Activated naive CD4-positive, alpha-beta T cell treated with anti-CD3 and anti-CD28 coated beads, Interleukin-2, amount 50 U/mL, for 16 hours (primary cell): ENCODE measurements at regions not wholly inside any gene's neighbourhood (a gene's known extent, or its start where the extent isn't known, plus 50 kb on each side); places are given as distances from the start of the nearest gene placed in this dataset.
A peak's percentile ranks its signal among the peaks of the same experiment; 100 is the strongest.

Experiments
- DNase-seq: peaks from one replicate; pipeline ENCODE4 v3.0.0-alpha.2; 2020

GRCh38 chr1:22267413-22268175, 124.7 kb upstream of the WNT4 start:
- DNase-seq, result no peak

GRCh38 chr1:22268327-22268726, 125.4 kb upstream of the WNT4 start:
- no peak for DNase-seq

- DNase-seq, result no peak
Observed at GRCh38 chr1:22271847-22272801, 129.2 kb upstream of the WNT4 start.

DNA sequence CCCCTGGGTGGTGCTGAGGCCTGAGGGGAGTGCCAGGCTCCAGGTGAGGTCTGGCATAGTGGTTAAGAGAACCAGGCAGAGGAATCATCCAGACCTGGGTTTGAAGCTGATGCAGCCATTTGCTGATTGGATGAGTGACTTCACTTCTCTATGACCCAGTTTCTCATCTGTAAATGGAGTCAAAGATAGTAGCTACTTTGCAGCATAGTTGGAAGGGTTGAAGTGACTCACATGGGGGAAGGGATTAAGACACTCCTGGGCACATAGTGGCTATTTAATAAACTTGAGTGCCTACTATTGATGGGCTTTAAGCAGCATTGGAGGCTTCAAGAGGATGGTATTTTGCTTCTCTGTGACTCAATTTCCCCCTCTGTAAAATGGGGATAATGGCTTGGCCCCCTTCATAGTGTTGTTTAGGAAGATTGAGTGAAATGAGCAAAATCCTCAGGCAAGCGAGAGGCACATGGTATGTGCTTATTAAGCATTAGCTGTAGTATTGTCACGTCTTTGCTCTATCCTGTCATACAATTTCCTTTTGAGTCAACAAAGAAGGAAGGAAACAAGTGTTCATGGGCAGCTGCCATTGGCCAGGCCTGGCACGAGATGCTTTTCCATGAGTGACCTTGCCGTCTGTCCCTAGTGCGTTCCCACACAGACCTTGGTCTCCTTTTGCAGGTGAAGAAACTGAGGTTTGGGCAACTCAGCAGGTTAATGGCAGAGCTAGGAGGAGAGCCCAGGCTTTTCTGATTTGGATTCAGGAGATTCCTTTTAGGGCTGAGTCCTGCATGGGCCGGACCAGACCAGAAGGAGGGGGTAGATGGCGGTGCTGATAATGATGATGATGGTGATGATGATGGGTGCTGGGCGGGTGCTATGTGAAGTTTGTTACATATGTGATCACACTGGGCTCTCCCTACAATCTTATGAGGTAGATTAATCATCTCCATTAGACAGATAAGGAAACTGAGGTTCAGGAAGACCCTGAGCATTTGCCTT, 131.1 kb upstream of the WNT4 start:
- no peak for DNase-seq

DNA sequence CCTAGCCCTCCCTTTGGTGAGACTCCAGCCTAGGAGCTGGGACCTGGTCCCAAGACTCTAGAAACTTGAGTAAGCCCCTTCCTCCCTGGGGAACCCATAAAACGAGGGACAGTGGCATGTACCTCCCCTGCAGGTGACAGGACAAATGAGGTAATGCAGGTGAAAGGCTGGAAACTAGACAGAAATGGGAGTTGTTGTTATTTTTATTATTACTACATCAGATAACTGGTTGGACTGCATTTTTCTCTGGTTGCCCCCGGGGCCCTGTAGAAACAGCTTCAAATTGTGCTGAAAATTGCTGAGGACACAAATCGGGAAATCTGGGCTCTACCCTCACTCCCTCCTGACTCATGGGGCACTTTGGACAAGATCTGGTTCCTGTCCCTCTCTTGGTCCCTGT, 132.3 kb upstream of the WNT4 start:
- DNase-seq, result no peak

DNA sequence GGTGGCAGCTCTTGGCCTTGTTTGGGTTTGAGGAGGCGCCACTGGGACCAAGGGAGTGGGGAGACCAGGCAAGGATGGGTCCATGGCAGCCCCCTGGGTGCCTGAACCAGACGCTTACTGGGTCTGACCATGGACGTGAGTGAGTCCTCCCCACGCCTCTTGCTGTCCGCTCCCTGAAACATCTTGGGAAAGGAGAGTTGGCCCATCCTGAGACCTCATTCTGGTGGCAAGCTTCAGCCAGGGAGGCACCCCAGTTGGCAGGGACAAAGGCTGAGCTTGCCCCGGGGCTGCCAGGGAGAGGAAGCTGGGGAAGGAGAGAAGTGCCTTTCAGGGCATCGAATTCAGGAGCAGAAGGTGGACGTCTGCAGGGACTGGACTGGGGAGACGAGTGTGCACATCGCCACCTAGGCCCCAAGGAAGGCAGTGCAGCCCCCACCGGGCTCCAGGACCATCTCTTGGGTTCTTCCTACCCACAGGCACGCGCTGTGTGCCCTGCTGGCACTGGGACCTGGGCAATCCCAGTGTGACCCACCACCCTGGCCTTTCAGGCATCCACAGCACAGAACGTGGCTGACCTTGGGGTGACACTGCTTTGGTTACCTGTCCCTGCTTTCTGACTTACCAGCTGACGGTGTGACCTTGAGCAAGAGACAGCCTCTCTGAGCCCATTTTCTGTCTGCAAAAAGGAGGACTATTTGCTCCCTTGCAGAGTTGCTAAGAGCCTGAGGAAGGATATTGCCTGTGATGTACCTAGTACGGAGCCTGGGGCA, 132.9 kb upstream of the WNT4 start:
- DNase-seq, result peak; percentile 39

- DNase-seq, result no peak
Observed at GRCh38 chr1:22276396-22276748, 133.5 kb upstream of the WNT4 start.

- DNase-seq, result no peak
Observed at GRCh38 chr1:22277662-22278061, 134.8 kb upstream of the WNT4 start.

- DNase-seq, result no peak
Observed at GRCh38 chr1:22279735-22280134, 136.8 kb upstream of the WNT4 start.

DNA sequence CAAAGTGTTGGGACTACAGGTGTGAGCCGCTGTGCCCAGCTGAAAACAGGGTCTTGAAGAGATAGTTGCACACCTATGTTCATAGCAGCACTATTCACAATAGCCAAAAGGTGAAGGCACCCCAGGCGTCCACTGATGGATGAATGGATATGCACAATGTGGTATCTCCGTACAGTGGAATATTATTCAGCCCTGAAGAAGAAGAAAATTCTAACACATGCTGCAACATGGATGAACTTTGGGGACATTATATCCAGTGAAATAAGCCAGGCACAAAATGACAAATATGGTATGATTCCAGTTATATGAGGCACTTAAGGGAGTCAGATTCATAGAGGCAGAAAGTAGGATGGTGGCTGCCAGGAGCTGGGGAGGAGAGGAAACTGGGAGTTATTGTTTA, 137.6 kb upstream of the WNT4 start:
- DNase-seq, result no peak

GRCh38 chr1:22281521-22282363, 138.8 kb upstream of the WNT4 start:
- DNase-seq, result no peak

DNA sequence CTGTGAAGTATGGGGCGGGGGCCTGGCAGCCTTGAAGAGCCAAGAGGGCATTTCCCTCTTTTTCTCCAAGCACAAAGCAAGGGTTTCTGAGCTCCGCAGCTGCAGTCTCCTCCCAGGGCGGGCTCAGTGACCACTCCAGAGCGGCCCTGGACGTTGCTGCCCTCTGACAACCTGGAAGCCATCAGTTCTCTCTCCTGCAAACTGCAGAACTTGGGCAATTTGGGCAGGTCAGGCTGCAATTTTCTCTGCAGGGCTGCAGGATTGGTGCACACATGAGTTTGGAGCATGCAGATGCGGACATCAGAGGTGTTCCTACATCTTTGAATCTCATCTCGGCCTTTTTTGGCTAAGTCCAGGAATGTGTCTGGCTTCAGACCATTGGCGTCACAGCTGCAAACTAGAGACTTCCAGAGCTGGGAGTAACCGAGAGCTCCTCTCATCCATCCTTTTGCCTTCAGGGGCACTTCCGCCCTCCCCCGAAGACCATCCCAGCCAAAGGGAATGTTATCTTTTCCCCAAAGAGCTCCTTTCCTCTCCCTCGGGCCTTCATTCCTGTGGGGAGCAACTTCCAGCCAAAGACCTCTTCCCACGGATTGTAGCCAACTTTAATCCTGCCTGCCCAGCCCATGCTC, 139.6 kb upstream of the WNT4 start:
- no peak for DNase-seq

DNA sequence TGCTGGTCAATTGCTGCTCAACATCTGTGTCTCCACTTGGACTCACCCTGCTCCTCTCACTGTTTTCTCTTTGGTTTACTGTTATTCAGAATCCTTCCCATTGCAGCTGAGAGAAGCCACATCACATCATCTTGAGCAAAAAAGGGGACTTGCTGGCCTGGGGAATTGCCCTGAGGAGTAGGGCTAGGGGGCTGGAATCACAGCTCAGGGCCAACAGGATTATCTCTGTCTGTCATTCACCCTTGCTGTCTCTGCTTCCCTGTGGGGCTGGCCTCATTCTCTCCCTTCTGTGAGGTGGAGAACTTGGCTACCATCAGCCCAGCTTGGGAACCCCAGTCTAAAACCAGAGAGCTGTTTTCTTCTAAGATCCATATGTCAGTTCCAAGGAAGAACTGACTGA, 140.7 kb upstream of the WNT4 start:
- no peak for DNase-seq

- no peak for DNase-seq
Observed at GRCh38 chr1:22284236-22284635, 141.3 kb upstream of the WNT4 start.

DNA sequence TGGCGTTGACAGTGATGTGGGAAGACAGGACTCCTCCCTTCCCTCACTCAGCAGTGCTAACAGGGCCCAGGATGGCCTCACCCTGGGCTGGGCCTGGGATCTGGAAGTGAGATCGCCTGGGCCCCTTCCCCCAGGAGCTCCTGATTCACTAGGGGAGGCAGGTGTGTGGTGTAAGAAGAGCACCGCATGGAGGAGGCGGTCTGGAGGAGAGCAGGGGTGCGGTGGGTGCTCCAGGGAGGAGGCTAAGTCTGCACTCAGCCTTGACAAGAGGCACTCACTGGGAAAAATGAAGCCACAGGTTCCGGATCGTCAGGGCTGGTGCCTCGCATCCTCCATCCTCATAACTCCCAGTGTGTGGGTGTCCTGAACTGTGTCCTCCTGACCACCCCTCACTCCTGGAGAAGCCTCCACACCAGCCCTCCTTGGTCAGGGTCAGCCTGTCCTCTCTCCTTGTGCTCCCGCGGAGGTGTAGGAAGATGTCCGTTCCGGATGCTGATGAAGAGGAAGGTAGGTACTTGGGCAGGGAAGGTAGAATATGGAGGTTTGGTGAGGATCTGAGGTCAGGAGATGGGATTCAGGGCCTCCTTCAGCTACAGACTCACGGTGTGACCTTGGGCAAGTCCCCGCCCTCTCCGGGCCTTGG, 142.1 kb upstream of the WNT4 start:
- no peak for DNase-seq

- no peak for DNase-seq
Observed at GRCh38 chr1:22285549-22286396, 142.9 kb upstream of the WNT4 start.

- DNase-seq, result no peak
Observed at GRCh38 chr1:22286491-22286890, 143.6 kb upstream of the WNT4 start.

DNA sequence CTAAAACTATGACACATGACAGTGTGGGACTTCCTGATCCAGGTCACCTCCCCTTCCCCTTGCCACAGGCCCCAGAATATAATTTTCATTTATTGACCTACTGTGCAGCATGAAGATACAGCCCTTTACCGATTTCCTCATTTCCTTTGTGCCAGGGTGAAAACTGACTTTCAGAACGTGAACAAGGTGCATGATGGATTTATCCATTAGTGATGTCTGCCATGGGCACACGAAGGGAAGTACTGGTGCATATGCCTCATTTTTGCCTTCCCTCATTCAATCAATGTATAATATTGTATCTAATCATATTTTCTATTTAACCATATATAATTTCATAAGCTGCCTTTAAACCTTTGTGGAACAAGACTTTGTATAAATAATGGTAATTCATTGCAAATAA, 144.4 kb upstream of the WNT4 start:
- no peak for DNase-seq

DNA sequence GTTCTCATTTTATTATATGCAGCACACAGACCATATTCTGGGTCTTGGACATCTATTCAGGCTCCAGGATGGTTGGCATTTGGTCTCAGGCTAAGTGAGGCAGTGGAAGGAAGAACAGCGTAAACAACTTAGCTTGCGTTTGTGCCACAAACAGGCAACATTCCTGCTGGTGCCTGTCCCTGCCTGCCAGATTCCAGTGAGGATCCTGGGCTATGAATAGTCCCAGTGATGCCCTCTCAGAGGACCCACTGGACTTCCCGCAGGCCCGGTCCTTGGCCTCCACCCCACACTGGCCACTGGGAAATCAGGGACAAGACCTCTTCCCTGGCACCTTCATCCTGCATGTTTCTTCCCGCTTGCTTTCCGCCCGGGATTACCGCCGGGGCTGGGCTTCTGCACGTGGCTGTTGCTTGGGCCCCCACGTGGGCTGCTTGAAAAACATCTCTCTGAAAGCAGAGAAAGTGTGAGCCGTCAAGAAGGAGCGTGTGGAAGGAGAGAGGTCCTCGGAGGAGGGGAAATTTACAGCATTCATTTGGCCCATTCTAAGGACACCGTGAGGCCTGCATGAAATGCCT, 145.1 kb upstream of the WNT4 start:
- DNase-seq, result no peak
